NCI-H748 (cell line): ENCODE measurements at regions not wholly inside any gene's neighbourhood (a gene's known extent, or its start where the extent isn't known, plus 50 kb on each side); places are given as distances from the start of the nearest gene placed in this dataset.

Experiments used
- DNase-seq: peaks from one replicate; lab custom pipeline; 2025; ENCODE audit not compliant: unreplicated experiment; lab: John Stamatoyannopoulos, UW

DNA sequence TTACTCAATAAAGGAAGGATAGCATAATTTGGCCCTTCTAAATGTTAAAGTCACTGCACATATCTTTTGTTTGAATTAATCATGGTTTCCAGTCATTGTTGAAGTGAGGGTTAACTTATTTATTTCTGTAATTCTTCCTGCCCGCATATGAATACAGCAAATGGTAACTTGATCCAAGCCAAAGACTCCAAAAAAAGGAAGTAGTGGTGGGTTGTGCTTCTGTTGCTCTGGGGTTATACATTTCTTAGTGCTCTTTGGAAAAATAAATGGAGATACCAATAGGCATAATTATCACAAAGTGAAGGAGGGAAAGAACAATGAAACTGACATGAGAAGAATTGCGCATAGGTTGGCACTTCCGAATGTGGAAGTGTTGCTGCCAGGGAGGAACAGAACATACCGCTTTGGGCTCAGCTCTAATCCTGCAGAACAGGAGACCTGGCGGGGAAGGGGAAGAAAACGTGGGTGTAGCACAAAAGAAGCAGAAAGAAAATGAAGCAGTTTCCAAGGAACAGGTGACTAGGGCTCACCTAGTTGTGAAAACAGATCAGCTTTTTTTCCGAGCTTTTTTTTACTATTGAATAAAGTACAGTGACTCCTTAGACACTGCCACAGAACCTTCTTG is 69.7 kb upstream of the TAF11L2 start:
- DNase-seq, result no peak

DNA sequence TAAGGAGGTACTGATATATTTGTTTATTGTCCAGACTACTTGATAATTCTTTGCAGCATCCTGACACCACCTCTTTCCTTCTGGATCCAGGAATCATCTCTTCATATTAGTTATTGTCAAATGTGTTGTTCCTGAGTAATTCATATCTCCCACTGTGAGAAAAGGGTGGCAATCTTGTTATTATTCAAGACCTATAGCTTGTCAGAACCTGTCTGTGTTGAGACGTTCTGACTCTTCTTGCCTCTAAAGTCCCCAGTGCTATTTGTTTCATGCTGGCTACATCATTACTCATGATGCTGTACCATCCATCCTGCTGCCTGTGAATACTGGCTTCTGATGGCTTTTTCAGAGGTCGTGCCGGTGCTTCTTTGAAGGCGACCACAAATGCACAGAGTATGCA is 68.7 kb upstream of the TAF11L2 start:
- DNase-seq, result no peak

DNA sequence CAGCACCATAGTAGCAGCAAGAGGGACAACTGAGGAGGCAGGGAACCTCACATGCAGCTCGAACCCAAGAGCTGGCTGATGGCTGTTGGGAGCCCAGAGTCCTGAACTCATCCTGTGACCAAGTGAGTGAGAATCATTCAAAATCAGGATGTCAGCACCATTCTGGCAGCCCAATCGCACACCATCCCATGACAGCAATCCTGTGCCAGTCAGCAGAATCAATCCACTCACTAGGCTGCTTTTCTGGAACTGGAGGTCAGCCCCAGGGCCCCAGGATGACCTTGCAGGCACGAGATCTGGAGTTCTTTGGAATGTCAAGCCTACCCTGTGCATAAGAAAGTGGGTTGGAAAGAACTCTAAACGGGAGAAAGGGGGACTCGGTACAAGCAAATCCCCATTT is 67.8 kb upstream of the TAF11L2 start:
- DNase-seq, result no peak

DNA sequence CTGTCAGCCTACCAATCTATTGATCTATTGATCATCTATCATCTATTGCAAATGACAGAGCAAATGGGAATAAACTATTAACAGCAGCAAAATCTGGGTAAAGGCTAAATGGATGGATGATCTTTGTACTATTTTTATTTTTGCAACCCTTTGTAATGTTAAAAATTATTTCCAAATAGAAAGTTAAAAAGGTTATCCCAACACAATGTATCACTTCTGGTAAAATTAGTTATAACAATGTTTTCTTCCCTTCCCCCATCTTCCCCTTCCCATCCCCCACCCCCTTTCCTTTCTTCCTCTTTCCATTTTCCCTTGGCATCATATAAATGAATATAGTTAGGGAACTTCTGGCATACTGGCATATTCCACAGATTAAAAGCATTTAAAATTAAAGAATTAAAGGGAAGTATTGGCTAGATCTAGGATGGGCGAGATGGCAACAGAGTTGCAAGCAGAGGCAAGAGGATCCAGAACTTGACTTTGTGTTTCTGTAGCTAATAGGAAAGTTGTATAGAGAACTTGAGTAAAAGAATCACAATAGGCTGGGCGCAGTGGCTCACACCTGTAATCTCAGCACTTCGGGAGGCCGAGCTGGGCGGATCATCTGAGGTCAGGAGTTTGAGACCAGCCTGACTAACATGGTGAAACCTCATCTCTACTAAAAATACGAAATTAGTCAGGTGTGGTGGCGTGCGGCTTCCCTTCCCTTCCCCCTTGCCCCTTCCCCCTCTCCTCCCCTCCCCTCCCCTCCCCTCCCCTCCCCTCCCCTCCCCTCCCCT is 66.6 kb upstream of the TAF11L2 start:
- no peak for DNase-seq

DNA sequence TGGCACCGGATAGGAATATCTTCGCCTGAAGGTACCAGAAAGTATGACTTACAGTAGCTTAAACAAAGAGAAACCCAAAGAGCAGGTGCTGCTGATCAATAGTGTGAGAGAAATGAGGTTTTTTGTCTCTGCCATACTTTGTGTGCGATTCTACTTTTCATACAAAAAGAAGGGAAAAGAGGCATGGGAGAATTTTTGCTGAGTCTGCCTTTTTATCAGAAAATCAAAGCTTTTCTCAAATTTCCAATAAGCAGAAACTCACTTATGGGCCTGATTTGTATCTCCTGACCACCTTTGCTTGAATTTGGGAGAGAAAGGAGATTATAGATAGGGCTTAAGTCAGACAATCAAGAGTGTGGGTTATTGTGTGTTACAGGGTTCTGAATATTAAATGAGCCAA is 65.5 kb upstream of the TAF11L2 start:
- DNase-seq, result no peak

DNA sequence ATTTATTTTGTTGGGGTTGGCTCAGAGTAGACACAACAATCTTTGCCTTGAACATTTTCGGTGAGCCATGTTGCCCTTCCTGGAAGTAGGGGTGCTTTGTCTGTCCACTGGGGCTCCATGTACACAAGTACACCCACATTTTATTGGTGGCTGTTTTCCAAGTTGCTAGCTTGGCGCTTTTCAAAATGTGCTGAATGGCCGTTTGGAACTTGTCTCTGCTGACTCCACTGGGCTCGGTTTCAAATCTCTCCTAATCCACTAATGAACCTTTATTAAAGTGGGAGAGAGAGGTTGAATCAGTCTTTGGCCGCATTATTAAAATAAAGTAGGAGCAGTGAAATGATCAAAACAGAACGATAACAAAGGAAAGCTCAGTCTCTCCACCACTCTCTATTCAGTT is 64.6 kb upstream of the TAF11L2 start:
- no peak for DNase-seq

DNA sequence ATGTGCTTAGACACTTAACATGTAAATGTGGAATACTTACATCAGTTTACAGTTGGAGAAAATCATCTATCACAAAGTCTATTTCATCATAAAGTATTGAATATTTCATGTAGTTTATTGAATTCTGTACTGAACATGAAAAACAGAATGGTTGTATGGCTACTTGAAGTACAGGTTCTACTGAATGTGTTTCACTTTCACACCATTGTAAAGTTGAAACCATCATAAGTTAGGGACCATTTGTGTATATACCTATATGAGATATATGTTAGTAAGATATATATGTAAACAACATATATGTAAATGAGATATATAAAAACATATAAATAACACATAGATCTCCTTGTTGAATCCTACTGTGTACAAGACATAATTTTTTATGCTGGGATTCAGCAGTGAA is 63.0 kb upstream of the TAF11L2 start:
- DNase-seq, result no peak

DNA sequence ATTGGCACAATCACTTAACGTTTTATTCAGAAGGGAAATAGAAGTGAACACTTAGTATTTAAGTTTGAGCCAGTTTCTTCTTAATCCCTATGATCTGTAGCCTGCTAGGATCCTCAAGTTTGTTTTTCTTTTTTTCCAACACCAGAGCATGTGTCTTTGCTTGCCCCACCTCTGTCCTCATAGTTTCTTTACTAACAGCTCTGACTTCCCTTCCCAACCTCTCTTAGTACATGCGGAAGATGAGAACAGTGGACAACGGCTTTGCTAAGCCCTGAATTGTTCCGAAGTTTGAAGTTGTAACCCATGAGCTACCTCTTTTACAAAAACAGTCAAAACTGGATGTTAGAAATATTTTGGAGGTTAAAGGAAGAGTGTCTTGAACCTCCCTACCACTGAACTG is 61.7 kb upstream of the TAF11L2 start:
- DNase-seq, result no peak

DNA sequence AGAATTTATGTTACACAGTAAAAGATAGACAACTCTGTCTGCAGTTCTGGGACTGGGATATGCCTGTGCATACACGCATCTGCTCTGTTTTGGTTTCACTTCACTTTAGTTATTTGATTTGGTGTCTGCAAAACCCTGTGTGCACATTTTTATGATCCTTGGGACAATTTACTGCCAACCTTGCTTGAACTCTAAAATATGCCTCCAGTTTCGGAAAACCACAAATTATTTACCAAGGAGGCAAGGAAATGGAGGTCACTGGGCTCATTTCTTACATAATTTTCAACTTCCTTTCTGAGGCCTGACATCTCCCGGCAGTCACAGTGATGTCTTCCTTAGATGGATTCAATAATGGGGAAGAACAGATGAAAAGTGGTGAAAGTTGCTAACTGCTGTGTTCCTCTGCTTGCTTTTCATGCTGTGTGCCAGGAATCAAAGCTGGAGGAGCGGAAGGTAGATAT is 61.2 kb upstream of the TAF11L2 start:
- no peak for DNase-seq

DNA sequence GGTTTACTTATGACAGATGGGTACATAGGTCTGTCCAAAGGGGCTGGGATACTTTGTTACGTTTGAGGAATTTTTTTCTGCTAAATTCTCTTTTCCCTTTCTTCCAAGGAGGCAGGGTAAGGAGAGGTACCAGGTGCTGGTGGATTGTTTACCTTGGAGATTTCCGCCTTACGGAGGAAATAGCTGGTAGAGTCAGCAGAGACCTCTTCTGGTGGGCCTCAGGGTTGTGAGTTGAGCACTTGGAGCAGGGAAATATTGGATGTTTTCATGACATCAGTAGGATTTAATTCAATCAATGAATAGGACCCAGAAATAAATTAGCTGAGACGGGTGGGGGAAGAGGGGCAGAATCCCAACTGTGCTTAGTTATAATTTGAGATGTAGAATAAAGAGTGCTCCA is 60.0 kb upstream of the TAF11L2 start:
- no peak for DNase-seq

DNA sequence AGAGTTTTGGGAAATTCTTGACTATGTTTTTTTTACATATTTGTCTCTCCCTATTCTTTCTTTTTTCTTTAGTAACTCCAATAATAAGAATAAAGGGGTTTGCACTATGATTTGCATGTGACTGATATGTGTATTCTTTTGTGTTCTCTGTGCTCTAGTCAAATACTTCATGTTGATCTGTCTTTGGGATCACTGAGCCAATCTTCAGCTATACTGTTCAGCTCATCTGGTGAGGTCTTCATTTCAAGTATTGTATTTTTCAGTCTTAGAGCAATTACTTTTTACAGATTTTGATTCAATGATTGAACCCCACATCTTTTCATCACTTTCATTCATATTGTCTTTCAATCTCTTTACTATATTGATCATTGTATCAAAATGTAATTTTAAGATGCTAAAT is 58.1 kb upstream of the TAF11L2 start:
- DNase-seq, result no peak

DNA sequence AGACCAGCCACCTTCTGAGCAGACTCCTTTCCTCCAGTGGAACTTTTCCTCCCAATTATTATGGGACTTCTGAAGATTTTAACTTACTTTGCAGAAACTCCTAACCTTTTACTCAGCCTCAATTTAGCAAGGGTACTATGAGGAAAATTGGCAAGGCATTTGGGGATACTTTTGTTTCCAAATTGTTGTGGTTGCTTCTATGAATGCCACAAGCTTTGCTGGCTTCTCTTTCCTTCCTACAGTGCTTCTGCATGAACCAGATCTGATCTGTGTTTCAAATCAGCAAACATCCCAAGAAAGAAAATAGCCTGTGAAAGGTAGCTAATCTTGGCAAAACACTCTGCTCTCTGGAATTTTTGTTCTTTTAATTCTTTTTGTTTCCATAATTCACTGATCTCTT is 57.3 kb upstream of the TAF11L2 start:
- DNase-seq, result no peak

DNA sequence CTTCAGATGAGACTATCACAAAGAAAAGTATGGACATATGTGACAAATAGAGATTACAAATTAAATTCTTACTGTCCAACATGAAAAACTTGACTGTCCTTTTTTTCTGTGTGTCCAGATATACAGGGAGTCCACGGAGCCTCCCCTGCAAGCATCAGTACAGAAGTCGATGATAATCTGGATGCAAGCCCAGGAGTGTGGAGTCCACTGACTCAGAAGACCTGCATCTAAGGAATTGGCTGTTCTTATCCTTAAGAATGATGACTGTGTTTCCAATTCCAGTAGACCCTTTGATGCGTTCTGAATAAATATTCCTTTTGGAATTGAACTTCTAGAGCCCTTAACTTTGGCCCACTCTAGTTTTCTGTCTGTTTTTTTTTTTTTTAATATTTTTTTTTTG is 56.7 kb upstream of the TAF11L2 start:
- DNase-seq, result no peak

DNA sequence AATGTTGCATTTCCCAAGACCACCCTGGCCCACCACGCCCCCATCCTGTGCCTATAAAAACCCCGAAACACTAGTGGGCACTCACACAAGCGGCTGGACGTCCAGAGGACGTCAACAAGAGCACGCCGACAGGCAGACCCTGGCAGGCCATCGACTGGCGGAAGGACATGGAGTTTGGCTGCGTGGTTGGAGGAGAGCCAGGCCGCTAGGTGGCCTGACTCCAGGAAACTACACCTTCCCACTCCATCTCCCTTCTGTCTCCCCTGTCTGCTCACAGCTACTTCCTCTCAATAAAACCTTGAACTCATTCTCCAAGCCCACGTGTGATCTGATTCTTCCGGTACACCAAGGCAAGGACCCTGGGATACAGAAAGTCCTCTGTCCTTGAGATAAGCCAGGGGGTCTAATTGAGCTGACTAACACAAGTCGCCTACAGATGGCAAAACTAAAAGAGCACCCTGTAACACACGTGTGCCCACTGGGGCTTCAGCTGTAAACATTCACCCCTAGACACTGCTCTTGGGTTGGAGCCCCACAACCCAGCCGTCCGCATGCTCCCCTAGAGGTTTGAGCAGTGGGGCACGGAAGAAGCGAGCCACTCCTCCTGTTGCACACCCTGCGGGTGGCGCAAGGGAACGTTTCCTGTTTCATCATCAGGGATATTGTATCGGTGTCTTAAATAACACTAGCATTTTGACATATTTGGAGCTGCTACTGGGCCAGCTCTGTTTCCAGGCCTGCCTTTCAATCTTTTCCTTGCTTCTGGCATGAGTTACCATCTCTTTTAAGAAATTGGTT is 54.5 kb upstream of the TAF11L2 start:
- DNase-seq, result no peak

DNA sequence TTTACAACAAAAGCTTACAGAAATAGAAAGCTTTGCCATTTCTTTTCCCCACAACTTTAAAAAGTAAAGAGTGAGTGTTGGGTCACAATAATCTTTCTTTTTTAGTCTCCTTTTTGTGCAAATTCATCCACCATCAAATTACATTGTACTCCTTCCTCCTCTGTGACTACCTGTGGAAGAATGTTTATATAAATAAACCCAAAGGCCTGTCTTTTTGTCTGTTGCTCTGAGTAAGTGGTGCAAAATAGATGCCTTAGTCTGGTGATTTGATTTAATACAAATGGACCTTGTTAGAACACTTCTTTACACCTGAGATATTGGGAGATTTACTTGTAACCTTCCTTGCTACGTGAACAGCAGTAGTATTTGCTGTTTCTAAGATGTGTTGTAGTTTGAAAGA is 53.5 kb upstream of the TAF11L2 start:
- DNase-seq, result no peak

DNA sequence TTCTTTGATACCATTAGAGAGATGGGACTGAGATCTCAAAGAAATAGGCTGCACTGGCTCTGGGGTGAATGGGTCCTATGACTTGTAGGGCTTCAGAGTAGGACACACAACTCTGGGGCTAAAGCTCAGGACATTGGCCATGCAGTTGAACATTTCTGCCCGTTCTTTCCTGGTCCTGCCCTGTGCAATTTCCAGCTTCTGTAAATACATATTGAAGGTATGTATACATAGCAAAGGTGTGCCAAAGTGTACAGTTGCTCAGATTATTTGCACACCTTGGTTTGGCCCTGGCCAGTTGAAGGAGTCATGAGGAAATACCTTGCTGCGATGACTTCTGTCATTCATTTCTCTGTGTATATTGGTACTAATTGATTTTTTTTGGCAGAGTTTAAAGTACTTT is 52.8 kb upstream of the TAF11L2 start:
- no peak for DNase-seq
